CD4-positive, alpha-beta memory T cell (primary cell): ENCODE measurements at regions not wholly inside any gene's neighbourhood (a gene's known extent, or its start where the extent isn't known, plus 50 kb on each side); places are given as distances from the start of the nearest gene placed in this dataset.

Experiments used
- CTCF ChIA-PET: fragments of 350-600 bp; sonication (Branson Sonifier 250); formaldehyde crosslinking; loops from one replicate; lab custom pipeline; 2021; ENCODE audit warnings: inconsistent platforms; ENCODE audit not compliant: partially characterized antibody; lab: Charles Lee
- POLR2A ChIA-PET: fragments of 350-600 bp; sonication (Branson Sonifier 250); formaldehyde crosslinking; loops from one replicate; lab custom pipeline; 2021; ENCODE audit not compliant: partially characterized antibody; lab: Charles Lee
- DNase-seq, 5 donors: peaks; one replicate each; pipeline versions ENCODE4 v3.0.0 to v3.0.0-alpha.2; 2020 to 2022; ENCODE audit warnings: mixed read lengths in 1 of 5
- H3K27ac ChIP-seq: one replicate; pipeline ENCODE4 v1.7.0; 2013; ENCODE audit warnings: low read depth, low read length
- H3K27me3 ChIP-seq: 2 replicates; pipeline ENCODE4 v1.7.0; 2013; ENCODE audit warnings: mild to moderate bottlenecking, low read length, moderate library complexity; ENCODE audit not compliant: insufficient read depth
- H3K36me3 ChIP-seq: 2 replicates; pipeline ENCODE4 v1.7.0; 2013; ENCODE audit warnings: mild to moderate bottlenecking, low read length, moderate library complexity; ENCODE audit not compliant: insufficient read depth
- H3K4me1 ChIP-seq: 2 replicates; pipeline ENCODE4 v1.7.0; 2013; ENCODE audit warnings: mild to moderate bottlenecking, low read length, moderate library complexity; ENCODE audit not compliant: insufficient read depth
- H3K4me3 ChIP-seq, 2 donors: one replicate each; pipeline ENCODE4 v1.7.0; 2013; ENCODE audit warnings: low read length in 2 of 2, mild to moderate bottlenecking in 1 of 2
- H3K9me3 ChIP-seq, 2 donors: one replicate each; pipeline ENCODE4 v1.7.0; 2013; ENCODE audit warnings: low read length in 2 of 2, control low read depth in 1 of 2; ENCODE audit not compliant: control insufficient read depth in 1 of 2
- H3K27ac Mint-ChIP-seq, 7 donors: one replicate each; pipeline ENCODE4 v1.8.0; 2020 to 2021; ENCODE audit warnings: mixed read lengths in 7 of 7, mild to moderate bottlenecking in 6 of 7, inconsistent platforms in 3 of 7, moderate library complexity in 3 of 7
- H3K27me3 Mint-ChIP-seq, 2 donors: one replicate each; pipeline ENCODE4 v1.8.0; 2020 to 2021; ENCODE audit warnings: mixed read lengths in 2 of 2
- H3K36me3 Mint-ChIP-seq, 2 donors: one replicate each; pipeline ENCODE4 v1.8.0; 2020 to 2021; ENCODE audit warnings: mixed read lengths in 2 of 2, inconsistent platforms in 1 of 2, mild to moderate bottlenecking in 1 of 2
- H3K4me1 Mint-ChIP-seq, 4 donors: one replicate each; pipeline ENCODE4 v1.8.0; 2020 to 2021; ENCODE audit warnings: mixed read lengths in 4 of 4, mild to moderate bottlenecking in 1 of 4
- H3K4me3 Mint-ChIP-seq, 8 donors: one replicate each; pipeline ENCODE4 v1.8.0; 2020 to 2021; ENCODE audit warnings: mixed read lengths in 8 of 8, mild to moderate bottlenecking in 7 of 8, moderate library complexity in 6 of 8, inconsistent platforms in 3 of 8
- H3K9me3 Mint-ChIP-seq, 8 donors: one replicate each; pipeline ENCODE4 v1.8.0; 2020 to 2021; ENCODE audit warnings: mixed read lengths in 8 of 8, mild to moderate bottlenecking in 5 of 8, inconsistent platforms in 3 of 8, moderate library complexity in 1 of 8
- intact Hi-C: fragments of 100-400 bp; cut with micrococcal nuclease; formaldehyde crosslinking; loops from one replicate; pipeline ENCODE4 v1.15.1; 2023

DNA sequence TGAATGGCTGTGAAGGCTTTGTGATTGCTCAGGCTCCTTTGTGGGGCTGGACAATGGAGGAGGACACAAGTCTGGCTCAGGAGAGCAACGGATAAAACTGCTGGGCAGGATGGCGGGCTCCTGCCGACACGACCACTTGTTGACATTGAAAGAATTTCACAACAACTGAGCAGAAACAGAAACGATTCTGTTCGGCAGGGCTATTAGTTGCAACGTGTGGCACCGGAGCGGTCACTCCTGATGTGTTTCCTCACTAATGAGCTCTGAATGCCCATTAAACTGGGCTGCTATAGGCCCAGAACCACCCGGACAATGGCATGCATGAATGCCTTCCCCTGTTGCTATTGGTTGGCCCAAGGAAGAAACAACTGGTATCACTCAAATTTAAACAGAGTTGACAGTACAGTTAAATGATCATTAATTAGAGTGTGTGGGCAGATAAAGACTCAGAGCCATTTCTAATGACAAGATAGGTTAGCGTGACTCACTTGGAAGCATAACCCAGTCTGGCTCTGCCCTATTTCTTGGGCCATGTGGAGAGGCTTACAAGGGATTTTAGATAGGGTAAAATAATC lies 142.9 kb downstream of the ASCL1 start:
- DNase-seq: no peak
- H3K27me3 ChIP-seq: no peaks in the 10 kb centered on the region
- peaks cover 0 to 4% (median 0%) of the 10 kb centered on the region in 8 donors for H3K9me3 Mint-ChIP-seq
- ChIA-PET POLR2A (no interaction called here), CTCF (no interaction called here)
- intact Hi-C loops: no loop called here
- H3K4me3 Mint-ChIP-seq: no peak overlapping the region
- H3K27ac ChIP-seq: no peak overlapping the region
- no peaks in the 10 kb centered on the region for H3K27me3 Mint-ChIP-seq
- H3K27ac Mint-ChIP-seq: no peak overlapping the region
- H3K36me3 ChIP-seq: no peaks in the 10 kb centered on the region
- H3K9me3 ChIP-seq: no peaks in the 10 kb centered on the region
- H3K4me1 ChIP-seq: no peaks in the 10 kb centered on the region
- H3K4me1 Mint-ChIP-seq: no peaks in the 10 kb centered on the region
- H3K36me3 Mint-ChIP-seq: no peaks in the 10 kb centered on the region
- H3K4me3 ChIP-seq: no peak overlapping the region

DNA sequence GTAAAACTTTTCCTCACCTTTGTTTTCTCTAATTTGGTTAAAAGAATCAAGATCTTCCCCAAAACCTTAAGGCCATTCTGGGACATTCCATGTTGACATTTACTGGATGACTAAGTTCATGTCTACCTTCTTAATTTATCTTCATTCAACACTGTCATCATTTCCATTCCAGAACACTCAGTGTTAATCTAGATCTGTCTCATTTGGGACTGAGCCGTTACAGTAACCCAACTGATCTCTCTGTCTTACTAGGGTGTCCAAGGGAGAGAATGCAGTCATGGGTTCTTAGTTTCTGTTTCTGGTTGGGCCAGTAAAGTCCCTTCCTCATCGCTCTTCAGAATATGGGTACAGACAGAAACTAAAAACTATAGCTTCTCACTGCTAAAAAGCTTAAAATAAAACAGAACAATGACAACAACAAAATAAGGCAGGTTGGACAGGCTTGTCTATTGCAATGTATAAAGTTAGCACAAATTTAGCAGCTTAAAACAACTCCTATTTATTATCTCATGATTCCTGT lies 144.8 kb downstream of the ASCL1 start:
- Histone ChIP-seq H3K27ac (no peak overlapping the region), H3K27me3 (no peaks in the 10 kb centered on the region), H3K36me3 (no peaks in the 10 kb centered on the region), H3K9me3 (no peaks in the 10 kb centered on the region), H3K4me3 (no peak overlapping the region), H3K4me1 (no peaks in the 10 kb centered on the region)
- ChIA-PET POLR2A (no interaction called here), CTCF (no interaction called here)
- Mint-ChIP-seq H3K27ac (no peak overlapping the region), H3K36me3 (no peaks in the 10 kb centered on the region), H3K27me3 (no peaks in the 10 kb centered on the region), H3K4me1 (no peaks in the 10 kb centered on the region), H3K4me3 (no peak overlapping the region), H3K9me3 (peaks cover 0 to 4% (median 0%) of the 10 kb centered on the region in 8 donors)
- intact Hi-C loops: no loop called here
- DNase-seq: no peak

DNA sequence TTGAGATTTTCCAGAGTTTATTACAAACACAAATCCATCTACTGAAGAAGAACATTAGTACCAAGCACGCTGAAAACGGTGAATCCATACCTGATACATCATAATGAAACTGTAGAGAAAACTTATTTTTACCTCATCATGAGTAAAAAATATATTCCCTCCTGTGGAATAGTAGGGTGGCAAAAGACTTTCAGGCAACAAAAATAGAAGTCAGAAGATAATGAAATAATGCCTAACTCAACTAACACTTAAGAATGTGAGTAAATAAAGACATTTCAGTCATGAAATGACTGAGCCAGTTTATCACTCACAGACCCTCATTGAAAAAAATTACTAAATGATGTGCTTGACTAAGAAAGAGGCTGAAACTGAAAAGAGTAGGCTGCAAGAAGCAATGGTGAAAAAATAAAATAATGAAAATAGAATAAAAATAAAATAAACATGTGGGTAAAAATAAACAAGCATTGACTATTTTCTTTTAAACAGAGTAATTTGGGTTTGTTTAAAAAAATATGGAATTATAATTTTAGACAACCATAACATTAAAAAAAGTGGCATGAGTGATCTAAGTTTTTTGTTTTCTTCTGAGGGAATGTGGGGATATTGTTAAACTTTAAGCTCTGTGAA lies 148.6 kb downstream of the ASCL1 start:
- no peaks in the 10 kb centered on the region for H3K4me1 ChIP-seq
- H3K4me1 Mint-ChIP-seq: no peaks in the 10 kb centered on the region
- peaks cover 0 to 4% (median 0%) of the 10 kb centered on the region in 8 donors for H3K9me3 Mint-ChIP-seq
- H3K4me3 Mint-ChIP-seq: no peak overlapping the region
- H3K36me3 Mint-ChIP-seq: no peaks in the 10 kb centered on the region
- POLR2A ChIA-PET: no interaction called here
- no peaks in the 10 kb centered on the region for H3K9me3 ChIP-seq
- no peak overlapping the region for H3K4me3 ChIP-seq
- no peaks in the 10 kb centered on the region for H3K36me3 ChIP-seq
- H3K27ac ChIP-seq: no peak overlapping the region
- no peaks in the 10 kb centered on the region for H3K27me3 ChIP-seq
- no peaks in the 10 kb centered on the region for H3K27me3 Mint-ChIP-seq
- no peak for DNase-seq
- CTCF ChIA-PET: no interaction called here
- intact Hi-C loops: no loop called here
- no peak overlapping the region for H3K27ac Mint-ChIP-seq

DNA sequence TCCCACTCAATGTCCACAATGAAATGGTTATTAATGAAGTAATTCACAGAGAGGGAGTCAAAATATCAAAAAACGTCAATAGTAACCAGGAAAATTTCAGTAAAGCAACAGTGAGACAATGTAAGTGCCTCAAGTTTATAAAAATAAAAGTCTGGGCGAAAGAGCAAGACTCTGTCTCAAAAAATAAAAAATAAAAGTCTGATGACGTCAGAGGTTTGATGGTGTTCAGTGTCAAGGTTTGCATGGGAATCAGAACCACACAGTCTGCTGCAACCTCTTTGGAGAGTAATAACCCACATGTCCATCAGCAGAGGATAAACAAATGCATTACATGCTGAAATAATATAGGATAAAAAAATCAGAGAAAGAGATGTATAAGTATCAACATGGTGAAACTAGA lies 152.4 kb downstream of the ASCL1 start:
- ChIA-PET CTCF (no interaction called here), POLR2A (no interaction called here)
- Mint-ChIP-seq H3K4me1 (no peaks in the 10 kb centered on the region), H3K4me3 (no peak overlapping the region), H3K27me3 (no peaks in the 10 kb centered on the region), H3K27ac (no peak overlapping the region), H3K9me3 (no peaks in the 10 kb centered on the region), H3K36me3 (no peaks in the 10 kb centered on the region)
- no peaks in the 10 kb centered on the region for H3K9me3 ChIP-seq
- no peak overlapping the region for H3K27ac ChIP-seq
- no peak for DNase-seq
- H3K4me1 ChIP-seq: no peaks in the 10 kb centered on the region
- intact Hi-C loops: no loop called here
- H3K27me3 ChIP-seq: no peaks in the 10 kb centered on the region
- H3K36me3 ChIP-seq: no peaks in the 10 kb centered on the region
- no peak overlapping the region for H3K4me3 ChIP-seq

DNA sequence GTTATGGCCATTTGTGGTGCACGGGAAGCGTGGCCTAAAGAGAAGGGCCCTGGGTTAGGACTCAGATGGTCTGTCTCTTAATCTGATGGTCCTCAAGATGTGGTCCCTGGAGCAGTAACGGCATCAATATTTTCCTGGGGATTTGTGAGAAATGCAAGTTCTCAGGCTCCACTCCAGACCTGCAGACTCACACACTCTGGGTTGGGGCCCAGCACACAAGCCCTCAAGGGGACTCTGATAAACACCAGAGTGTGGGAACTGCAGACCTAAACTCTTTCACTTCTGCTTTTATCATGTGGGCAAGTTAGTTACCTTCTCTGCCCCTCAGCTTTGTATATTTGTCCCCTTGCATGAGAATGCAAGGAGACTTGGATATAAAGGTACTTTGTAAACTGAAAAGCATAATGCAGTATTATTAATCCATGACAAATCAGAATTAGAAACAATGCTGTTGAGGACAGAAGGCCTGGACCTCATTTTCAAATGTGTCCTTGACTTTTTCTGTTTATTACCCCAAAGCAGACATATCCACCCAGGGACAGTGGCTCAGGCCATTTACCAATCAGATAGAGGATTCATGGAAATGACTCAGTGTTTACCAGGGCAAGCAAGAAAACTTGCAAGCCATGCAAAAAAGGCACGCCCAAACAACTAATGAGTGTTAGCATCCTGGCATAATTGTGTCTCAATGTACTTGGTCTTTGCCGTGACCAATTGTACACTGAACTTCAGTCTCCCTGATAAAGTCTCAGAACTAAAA lies 157.0 kb downstream of the ASCL1 start:
- POLR2A ChIA-PET: no interaction called here
- no peaks in the 10 kb centered on the region for H3K36me3 Mint-ChIP-seq

DNA sequence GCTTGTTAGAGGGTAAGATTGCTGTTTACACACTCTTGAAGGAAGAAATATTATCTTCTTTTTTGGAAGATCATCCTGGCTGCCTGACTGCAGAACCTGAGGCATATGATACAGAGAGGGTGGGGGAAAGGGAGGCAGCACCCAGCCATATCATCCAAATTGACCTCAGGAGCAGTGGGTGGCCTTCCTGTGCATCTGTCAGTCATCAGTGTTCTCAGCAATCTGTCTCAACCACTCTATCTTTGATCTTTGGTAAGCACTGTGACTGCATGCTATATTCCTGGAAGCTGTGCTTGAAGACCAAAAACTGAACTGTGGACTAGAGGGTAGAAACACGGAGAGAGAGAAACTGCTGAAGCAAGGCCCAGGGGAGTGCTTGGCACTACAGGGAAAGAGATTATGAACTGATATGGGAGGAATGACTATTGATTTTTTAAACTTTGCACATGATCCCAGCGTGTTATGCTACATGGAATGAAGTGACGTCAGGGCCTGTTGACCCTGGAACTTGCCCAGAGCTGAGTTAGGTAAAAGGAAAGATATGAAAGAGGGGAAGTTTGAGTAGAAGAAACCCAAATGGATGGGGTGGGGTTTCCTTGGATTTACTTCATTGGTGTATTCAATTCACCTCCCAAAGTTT lies 171.5 kb downstream of the ASCL1 start:
- Histone ChIP-seq H3K36me3 (no peaks in the 10 kb centered on the region), H3K9me3 (no peaks in the 10 kb centered on the region), H3K27me3 (no peaks in the 10 kb centered on the region), H3K4me1 (no peaks in the 10 kb centered on the region), H3K27ac (no peak overlapping the region), H3K4me3 (no peak overlapping the region)
- no peak overlapping the region for H3K4me3 Mint-ChIP-seq
- no peak for DNase-seq
- H3K9me3 Mint-ChIP-seq: peaks cover 0 to 19% (median 13%) of the 10 kb centered on the region in 8 donors
- CTCF ChIA-PET: no interaction called here
- no peaks in the 10 kb centered on the region for H3K36me3 Mint-ChIP-seq
- intact Hi-C loops: no loop called here
- peaks cover 1 to 3% of the 10 kb centered on the region in 2 donors for H3K27me3 Mint-ChIP-seq
- no peaks in the 10 kb centered on the region for H3K4me1 Mint-ChIP-seq
- POLR2A ChIA-PET: no interaction called here
- H3K27ac Mint-ChIP-seq: no peak overlapping the region

More for the DNA sequence above, 157.0 kb downstream of the ASCL1 start:
- no peaks in the 10 kb centered on the region for H3K9me3 ChIP-seq
- H3K4me1 Mint-ChIP-seq: no peaks in the 10 kb centered on the region
- CTCF ChIA-PET: no interaction called here
- H3K36me3 ChIP-seq: no peaks in the 10 kb centered on the region
- no peak overlapping the region for H3K27ac ChIP-seq
- no peaks in the 10 kb centered on the region for H3K27me3 Mint-ChIP-seq
- H3K27ac Mint-ChIP-seq: no peak overlapping the region
- H3K4me1 ChIP-seq: no peaks in the 10 kb centered on the region
- peaks cover 0 to 2% (median 0%) of the 10 kb centered on the region in 8 donors for H3K9me3 Mint-ChIP-seq
- no peaks in the 10 kb centered on the region for H3K27me3 ChIP-seq
- intact Hi-C loops: no loop called here
- no peak for DNase-seq
- H3K4me3 Mint-ChIP-seq: no peak overlapping the region
- H3K4me3 ChIP-seq: no peak overlapping the region

DNA sequence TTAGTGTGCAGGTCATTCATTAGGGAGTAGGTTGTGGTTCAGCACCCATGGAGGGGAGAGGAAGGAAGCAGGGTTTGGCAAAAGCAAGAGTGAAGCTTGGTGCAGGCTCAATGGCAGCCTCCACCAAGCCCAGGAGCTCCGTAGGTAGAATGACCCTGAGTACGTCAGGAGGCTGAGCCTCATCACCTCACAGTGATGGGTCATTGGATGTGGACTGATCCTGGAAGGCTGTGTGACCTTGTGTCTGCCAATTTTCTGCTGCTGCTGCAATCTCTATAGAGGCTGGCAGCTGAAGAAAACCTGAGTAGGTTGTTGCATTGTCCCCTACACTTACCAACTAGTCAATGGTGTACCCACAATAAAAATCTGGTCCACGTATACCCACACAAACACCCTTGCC lies 173.1 kb downstream of the ASCL1 start:
- H3K27ac ChIP-seq: no peak overlapping the region
- no peak overlapping the region for H3K4me3 ChIP-seq
- Mint-ChIP-seq H3K4me1 (no peaks in the 10 kb centered on the region), H3K36me3 (no peaks in the 10 kb centered on the region), H3K9me3 (peaks cover 0 to 31% (median 20%) of the 10 kb centered on the region in 8 donors), H3K27ac (no peak overlapping the region), H3K27me3 (peaks cover 1 to 3% of the 10 kb centered on the region in 2 donors), H3K4me3 (no peak overlapping the region)
- H3K4me1 ChIP-seq: no peaks in the 10 kb centered on the region
- no peaks in the 10 kb centered on the region for H3K36me3 ChIP-seq
- CTCF ChIA-PET: no interaction called here
- peaks cover 0 to 3% of the 10 kb centered on the region in 2 donors for H3K9me3 ChIP-seq
- intact Hi-C loops: no loop called here
- no peaks in the 10 kb centered on the region for H3K27me3 ChIP-seq
- POLR2A ChIA-PET: no interaction called here
- DNase-seq: no peak
